ENCODE measurements at regions not wholly inside any gene's neighbourhood (a gene's known extent, or its start where the extent isn't known, plus 50 kb on each side); places are given as distances from the start of the nearest gene placed in this dataset.
"Not testable (repeated sequence)": the region's sequence is repeated elsewhere in the genome, so short reads cannot be mapped to it uniquely, and the experiment has no call there.

DNA sequence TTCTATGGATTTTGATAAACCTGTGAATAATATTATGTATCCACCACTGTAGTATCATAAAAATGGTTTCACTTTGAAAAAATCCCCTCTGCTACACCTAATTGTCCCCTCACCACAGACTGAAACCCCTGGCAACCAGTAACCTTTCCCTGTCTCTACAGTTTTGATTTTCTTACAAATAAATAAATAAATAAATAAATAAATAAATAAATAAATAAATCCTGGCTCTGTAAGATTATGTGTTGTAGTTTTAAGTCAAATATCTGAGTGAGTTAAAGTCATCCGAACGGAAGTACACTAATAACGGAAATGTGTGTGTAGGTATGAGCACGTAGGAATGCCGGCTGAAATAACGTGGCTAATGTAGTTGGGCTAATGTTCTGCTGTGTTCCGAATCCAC, 641.5 kb downstream of the GABRG1 start:
- DNase-seq (ENCODE audit: low read depth in 2 of 2) = no peak

DNA sequence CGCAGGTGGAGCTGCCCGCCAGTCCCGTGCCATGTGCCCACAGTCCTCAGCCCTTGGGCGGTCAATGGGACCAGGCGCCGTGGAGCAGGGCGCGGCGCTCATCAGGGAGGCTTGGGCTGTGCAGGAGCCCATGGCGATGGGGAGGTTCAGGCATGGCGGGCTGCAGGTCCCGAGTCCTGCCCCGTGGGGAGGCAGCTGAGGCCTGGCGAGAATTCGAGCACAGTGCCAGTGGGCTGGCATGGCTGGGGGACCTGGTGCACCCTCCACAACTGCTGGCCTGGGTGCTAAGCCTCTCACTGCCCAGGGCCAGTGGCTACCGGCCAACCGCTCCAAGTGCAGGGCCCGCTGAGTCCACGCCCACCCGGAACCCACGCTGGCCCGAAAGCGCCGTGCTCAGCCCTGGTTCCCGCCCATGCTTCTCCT, 646.5 kb downstream of the GABRG1 start:
- DNase-seq (ENCODE audit: low read depth in 2 of 2) = no peak

DNA sequence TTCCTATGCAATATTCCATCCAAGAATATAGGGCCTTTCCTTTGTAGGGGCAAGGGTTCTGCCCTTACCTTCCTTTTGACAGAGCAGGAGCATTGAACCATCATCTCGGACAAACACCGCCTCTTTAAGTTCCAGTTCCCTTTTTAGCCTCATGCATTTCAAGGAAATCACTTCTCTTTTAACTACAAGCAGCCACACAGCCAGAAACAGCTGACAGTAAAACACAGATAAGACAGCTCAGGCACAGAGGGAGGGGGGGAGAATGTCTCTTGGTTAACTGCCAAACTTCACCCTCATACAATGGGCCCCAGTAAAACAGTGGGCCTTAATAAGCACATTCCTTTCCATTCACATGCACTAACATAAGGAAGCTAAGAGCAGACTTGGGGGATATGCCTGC, 648.3 kb downstream of the GABRG1 start:
- no peak for DNase-seq (ENCODE audit: low read depth in 2 of 2)

- no peak for DNase-seq (ENCODE audit: low read depth in 2 of 2)
Measured at GRCh38 chr4:45472490-45472889, 651.4 kb downstream of the GABRG1 start.

GRCh38 chr4:45471335-45471734, 652.5 kb downstream of the GABRG1 start:
- DNase-seq (ENCODE audit: low read depth in 2 of 2) = no peak

DNA sequence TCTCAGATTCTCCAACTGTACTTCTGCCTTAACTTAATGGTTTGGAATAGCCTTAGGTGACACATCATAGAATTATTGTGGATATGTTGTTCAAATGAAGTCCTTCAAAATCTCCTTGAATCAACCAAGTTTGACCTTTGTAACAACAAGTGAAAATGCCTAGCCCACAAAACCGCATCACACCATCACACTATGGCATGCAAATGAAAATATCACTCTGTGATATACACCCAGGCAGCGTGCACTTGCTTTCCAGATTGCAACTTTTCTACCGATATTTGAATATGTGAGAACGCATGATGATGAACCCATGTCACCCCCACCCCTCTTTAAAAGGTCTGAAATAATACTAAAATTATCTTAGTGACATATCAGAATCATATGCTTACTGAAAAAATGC, 656.7 kb downstream of the GABRG1 start:
- no peak for DNase-seq (ENCODE audit: low read depth in 2 of 2)

DNA sequence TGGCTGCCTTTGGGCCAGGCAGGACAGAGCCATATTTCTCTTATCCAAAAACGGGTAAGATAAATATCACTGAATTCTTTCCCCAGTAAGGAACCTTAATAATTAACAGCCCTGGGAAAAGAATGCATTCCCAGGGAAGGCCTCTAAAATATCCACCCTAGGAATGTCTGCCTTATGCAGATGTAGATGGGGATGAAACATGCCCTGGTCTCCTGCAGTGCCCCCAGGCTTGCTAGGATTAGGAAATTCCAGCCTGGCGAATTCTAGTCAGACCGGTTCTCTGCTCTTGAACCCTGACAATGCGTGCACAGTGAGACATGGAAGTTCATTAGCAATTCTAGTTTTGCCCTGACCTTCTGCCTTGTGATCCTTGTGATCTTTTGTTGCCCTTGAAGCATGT, 663.7 kb downstream of the GABRG1 start:
- DNase-seq (ENCODE audit: low read depth in 2 of 2) = not testable (repeated sequence)

GRCh38 chr4:45455217-45455616, 668.6 kb downstream of the GABRG1 start:
- no peak for DNase-seq (ENCODE audit: low read depth in 2 of 2)

- DNase-seq (ENCODE audit: low read depth in 2 of 2) = no peak
Measured at GRCh38 chr4:45453258-45453853, 670.5 kb downstream of the GABRG1 start.

- no peak for DNase-seq (ENCODE audit: low read depth in 2 of 2)
Measured at GRCh38 chr4:45442466-45442865, 681.4 kb downstream of the GABRG1 start.

GRCh38 chr4:45438047-45438446, 685.8 kb downstream of the GABRG1 start:
- DNase-seq (ENCODE audit: low read depth in 2 of 2) = no peak

GRCh38 chr4:45437381-45437780, 686.5 kb downstream of the GABRG1 start:
- DNase-seq (ENCODE audit: low read depth in 2 of 2) = no peak

GRCh38 chr4:45425135-45425534, 698.7 kb downstream of the GABRG1 start:
- no peak for DNase-seq (ENCODE audit: low read depth in 2 of 2)

DNA sequence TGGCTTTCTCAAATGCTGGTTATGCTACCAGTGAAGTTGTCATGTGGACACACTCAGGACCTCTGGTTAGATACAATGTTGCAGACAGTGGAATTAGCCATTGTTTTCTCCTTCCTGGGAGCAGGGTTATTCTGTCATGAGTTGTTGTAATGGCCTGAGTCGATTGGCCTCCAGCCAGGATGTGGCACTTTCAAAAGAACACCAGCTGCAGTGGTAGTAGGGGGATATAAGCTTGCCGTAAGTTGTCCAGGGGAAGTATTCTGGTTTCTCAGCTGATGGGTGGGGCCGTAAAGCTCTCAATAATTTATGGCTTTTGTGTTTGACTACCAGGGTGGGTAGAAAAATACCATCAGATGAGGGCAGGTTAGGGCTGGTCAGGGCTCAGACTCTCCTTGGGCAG, 697.5 kb upstream of the GNPDA2 start:
- no peak for DNase-seq (ENCODE audit: low read depth in 2 of 2)

DNA sequence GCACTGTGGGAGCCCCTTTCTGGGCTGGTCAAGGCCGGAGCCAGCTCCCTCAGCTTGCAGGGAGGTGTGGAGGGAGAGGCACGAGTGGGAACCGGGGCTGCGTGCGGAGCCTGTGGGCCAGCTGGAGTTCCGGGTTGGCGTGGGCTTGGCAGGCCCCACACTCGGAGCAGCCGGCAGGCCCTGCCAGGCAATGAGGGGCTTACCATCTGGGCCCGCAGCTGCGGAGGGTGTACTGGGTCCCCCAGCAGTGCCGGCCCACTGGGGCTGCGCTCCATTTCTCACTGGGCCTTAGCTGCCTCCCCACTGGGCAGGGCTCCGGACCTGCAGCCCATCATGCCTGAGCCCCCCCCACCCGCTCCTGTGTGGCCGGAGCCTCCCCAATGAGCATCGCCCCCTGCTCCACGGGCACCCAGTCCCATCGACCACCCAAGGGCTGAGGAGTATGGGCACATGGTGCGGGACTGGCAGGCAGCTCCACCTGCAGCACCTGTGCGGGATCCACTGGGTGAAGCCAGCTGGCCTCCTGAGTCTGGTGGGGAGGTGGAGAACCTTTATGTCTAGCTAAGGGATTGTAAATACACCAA, 693.8 kb upstream of the GNPDA2 start:
- DNase-seq (ENCODE audit: low read depth in 2 of 2) = not testable (repeated sequence)

- no peak for DNase-seq (ENCODE audit: low read depth in 2 of 2)
Measured at GRCh38 chr4:45410701-45411210, 684.4 kb upstream of the GNPDA2 start.

DNA sequence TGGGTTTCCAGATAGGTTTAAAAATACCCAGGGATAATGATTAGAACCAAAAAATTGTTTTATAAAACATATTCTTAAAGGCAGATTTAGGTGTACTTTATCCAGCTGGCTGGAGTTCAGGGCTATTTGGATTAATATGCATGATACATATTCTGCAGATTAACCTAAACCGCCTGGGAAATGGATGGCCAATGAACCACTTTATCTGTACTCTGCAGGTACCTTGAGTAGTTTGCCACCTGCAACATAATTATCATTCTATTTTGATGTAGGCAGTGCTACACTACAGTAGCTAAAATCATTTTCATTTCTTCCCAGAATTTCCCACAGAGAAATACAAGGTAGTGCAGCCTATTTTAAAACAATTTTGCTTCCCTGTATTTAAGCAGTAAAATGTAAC, 683.2 kb upstream of the GNPDA2 start:
- DNase-seq (ENCODE audit: low read depth in 2 of 2) = no peak

GRCh38 chr4:45408996-45409395, 682.6 kb upstream of the GNPDA2 start:
- DNase-seq (ENCODE audit: low read depth in 2 of 2) = no peak

GRCh38 chr4:45399116-45399515, 672.8 kb upstream of the GNPDA2 start:
- no peak for DNase-seq (ENCODE audit: low read depth in 2 of 2)

- no peak for DNase-seq (ENCODE audit: low read depth in 2 of 2)
Measured at GRCh38 chr4:45385306-45385705, 659.0 kb upstream of the GNPDA2 start.

- no peak for DNase-seq (ENCODE audit: low read depth in 2 of 2)
Measured at GRCh38 chr4:45370408-45370807, 644.1 kb upstream of the GNPDA2 start.

- no peak for DNase-seq (ENCODE audit: low read depth in 2 of 2)
Measured at GRCh38 chr4:45368832-45369231, 642.5 kb upstream of the GNPDA2 start.

DNA sequence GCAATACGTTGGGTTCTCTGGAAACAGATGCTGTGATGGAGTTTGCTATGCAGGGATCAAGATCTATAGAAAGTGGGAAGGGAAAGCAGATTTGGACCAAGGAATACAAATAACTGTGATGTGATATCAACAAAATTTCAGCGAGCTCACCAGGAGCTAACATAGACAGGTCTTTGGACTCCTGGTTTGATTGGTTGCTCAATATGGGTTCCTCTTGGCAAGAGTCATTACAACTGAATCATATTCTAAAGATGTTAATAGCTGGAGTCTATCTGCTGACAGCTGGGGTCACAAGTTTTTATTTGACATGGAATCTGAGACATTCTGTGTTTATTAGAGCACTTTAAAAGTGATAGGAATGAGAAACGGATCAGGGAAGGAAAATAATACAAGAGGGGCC, 637.6 kb upstream of the GNPDA2 start:
- DNase-seq (ENCODE audit: low read depth in 2 of 2) = no peak

All from lung microvascular endothelial cell (primary cell).